ENCODE measurements at regions not wholly inside any gene's neighbourhood (a gene's known extent, or its start where the extent isn't known, plus 50 kb on each side); places are given as distances from the start of the nearest gene placed in this dataset.

- no peaks in the 10 kb centered on the region for H3K9me3 ChIP-seq (ENCODE audit: control insufficient read depth, insufficient read depth, low read length)
- no peaks in the 10 kb centered on the region for H3K79me2 ChIP-seq (ENCODE audit: control insufficient read depth, low read length)
- H3K36me3 ChIP-seq (ENCODE audit: control insufficient read depth, low read length): no peaks in the 10 kb centered on the region
- H3K27ac ChIP-seq (ENCODE audit: low read depth, low read length): no peak overlapping the region
- no peaks in the 10 kb centered on the region for H3K27me3 ChIP-seq (ENCODE audit: control insufficient read depth, low read length)
- no peak overlapping the region for H3K4me2 ChIP-seq (ENCODE audit: low read length)
- H3K4me1 ChIP-seq (ENCODE audit: control insufficient read depth, low read length): no peaks in the 10 kb centered on the region
- H4K20me1 ChIP-seq (ENCODE audit: control insufficient read depth, insufficient read depth, low read depth, low read length): no peaks in the 10 kb centered on the region
- no peak overlapping the region for H3K4me3 ChIP-seq (ENCODE audit: low read length)
- no peaks in the 10 kb centered on the region for H3F3A ChIP-seq (ENCODE audit: control insufficient read depth, insufficient read depth)
- no peaks in the 10 kb centered on the region for H3K9me2 ChIP-seq (replicated peaks; ENCODE audit: control insufficient read depth, low read length)
- TF ChIP-seq, protein P1, sequence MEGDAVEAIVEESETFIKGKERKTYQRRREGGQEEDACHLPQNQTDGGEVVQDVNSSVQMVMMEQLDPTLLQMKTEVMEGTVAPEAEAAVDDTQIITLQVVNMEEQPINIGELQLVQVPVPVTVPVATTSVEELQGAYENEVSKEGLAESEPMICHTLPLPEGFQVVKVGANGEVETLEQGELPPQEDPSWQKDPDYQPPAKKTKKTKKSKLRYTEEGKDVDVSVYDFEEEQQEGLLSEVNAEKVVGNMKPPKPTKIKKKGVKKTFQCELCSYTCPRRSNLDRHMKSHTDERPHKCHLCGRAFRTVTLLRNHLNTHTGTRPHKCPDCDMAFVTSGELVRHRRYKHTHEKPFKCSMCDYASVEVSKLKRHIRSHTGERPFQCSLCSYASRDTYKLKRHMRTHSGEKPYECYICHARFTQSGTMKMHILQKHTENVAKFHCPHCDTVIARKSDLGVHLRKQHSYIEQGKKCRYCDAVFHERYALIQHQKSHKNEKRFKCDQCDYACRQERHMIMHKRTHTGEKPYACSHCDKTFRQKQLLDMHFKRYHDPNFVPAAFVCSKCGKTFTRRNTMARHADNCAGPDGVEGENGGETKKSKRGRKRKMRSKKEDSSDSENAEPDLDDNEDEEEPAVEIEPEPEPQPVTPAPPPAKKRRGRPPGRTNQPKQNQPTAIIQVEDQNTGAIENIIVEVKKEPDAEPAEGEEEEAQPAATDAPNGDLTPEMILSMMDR (IDR thresholded peaks at IDR 0.05; ENCODE audit: low read depth, low read length, poor library complexity, severe bottlenecking): no peak
- TF ChIP-seq EZH2phosphoT487 (IDR thresholded peaks at IDR 0.05; ENCODE audit: borderline replicate concordance, low read length): no peak
These were observed 522.4 kb downstream of the HDGFL1 start for GRCh38 chr6:23091795-23092194.

GRCh38 chr6:23096876-23097275 lies 527.5 kb downstream of the HDGFL1 start:
- H3K4me3 ChIP-seq (ENCODE audit: low read length): no peak overlapping the region
- no peaks in the 10 kb centered on the region for H3K4me1 ChIP-seq (ENCODE audit: control insufficient read depth, low read length)
- H3F3A ChIP-seq (ENCODE audit: control insufficient read depth, insufficient read depth): no peaks in the 10 kb centered on the region
- no peaks in the 10 kb centered on the region for H4K20me1 ChIP-seq (ENCODE audit: control insufficient read depth, insufficient read depth, low read depth, low read length)
- TF ChIP-seq EZH2phosphoT487 (IDR thresholded peaks at IDR 0.05; ENCODE audit: borderline replicate concordance, low read length): no peak
- TF ChIP-seq, protein P1 (IDR thresholded peaks at IDR 0.05; ENCODE audit: low read depth, low read length, poor library complexity, severe bottlenecking): no peak
- no peaks in the 10 kb centered on the region for H3K9me3 ChIP-seq (ENCODE audit: control insufficient read depth, insufficient read depth, low read length)
- H3K36me3 ChIP-seq (ENCODE audit: control insufficient read depth, low read length): no peaks in the 10 kb centered on the region
- H3K27ac ChIP-seq (ENCODE audit: low read depth, low read length): no peak overlapping the region
- H3K9me2 ChIP-seq (replicated peaks; ENCODE audit: control insufficient read depth, low read length): no peaks in the 10 kb centered on the region
- no peak overlapping the region for H3K4me2 ChIP-seq (ENCODE audit: low read length)
- no peaks in the 10 kb centered on the region for H3K27me3 ChIP-seq (ENCODE audit: control insufficient read depth, low read length)
- H3K79me2 ChIP-seq (ENCODE audit: control insufficient read depth, low read length): no peaks in the 10 kb centered on the region

DNA sequence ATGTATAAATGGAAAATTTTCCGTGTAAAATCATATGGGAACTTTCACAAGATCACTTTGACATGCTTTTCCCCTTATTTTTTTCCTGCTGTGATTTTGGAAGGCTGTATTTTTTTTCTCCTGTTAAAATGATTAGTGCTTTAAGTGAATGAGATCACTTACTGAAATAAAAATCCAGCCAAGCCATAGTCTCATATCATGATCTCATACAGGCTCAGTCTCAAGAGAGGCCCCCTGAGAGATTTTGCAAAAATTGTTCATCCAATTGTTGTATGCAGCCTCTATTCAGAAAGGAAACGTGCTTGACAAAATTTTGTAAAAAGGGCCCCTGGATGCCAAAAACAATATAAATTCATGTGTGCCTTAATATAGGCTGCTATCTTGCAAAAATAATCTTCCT lies 528.2 kb downstream of the HDGFL1 start:
- H3K79me2 ChIP-seq (ENCODE audit: control insufficient read depth, low read length): no peaks in the 10 kb centered on the region
- H3K4me1 ChIP-seq (ENCODE audit: control insufficient read depth, low read length): no peaks in the 10 kb centered on the region
- no peak for TF ChIP-seq EZH2phosphoT487 (IDR thresholded peaks at IDR 0.05; ENCODE audit: borderline replicate concordance, low read length)
- TF ChIP-seq, protein P1 (IDR thresholded peaks at IDR 0.05; ENCODE audit: low read depth, low read length, poor library complexity, severe bottlenecking): no peak
- H3K27me3 ChIP-seq (ENCODE audit: control insufficient read depth, low read length): no peaks in the 10 kb centered on the region
- H3K36me3 ChIP-seq (ENCODE audit: control insufficient read depth, low read length): no peaks in the 10 kb centered on the region
- no peak overlapping the region for H3K4me3 ChIP-seq (ENCODE audit: low read length)
- H3F3A ChIP-seq (ENCODE audit: control insufficient read depth, insufficient read depth): no peaks in the 10 kb centered on the region
- no peaks in the 10 kb centered on the region for H3K9me3 ChIP-seq (ENCODE audit: control insufficient read depth, insufficient read depth, low read length)
- H3K27ac ChIP-seq (ENCODE audit: low read depth, low read length): no peak overlapping the region
- H4K20me1 ChIP-seq (ENCODE audit: control insufficient read depth, insufficient read depth, low read depth, low read length): no peaks in the 10 kb centered on the region
- no peak overlapping the region for H3K4me2 ChIP-seq (ENCODE audit: low read length)
- no peaks in the 10 kb centered on the region for H3K9me2 ChIP-seq (replicated peaks; ENCODE audit: control insufficient read depth, low read length)

DNA sequence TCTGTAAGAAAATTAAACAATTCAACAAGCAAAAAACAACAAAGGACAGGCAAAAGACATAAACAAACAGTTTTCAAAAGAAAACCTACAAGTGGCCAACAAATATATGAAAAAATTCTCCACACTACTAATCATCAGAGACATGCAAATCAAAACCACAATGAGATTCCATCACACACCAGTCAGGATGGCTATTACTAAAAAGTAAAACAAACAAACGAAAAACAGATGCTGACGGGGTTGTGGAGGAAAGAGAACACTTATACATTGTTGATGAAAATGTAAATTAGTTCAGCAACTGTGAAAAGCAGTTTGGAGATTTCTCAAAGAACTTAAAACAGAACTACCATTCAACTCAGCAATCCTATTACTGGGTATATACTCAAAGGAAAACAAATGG lies 537.6 kb downstream of the HDGFL1 start:
- Histone ChIP-seq H3K4me2 (ENCODE audit: low read length) (no peak overlapping the region), H3K4me1 (ENCODE audit: control insufficient read depth, low read length) (no peaks in the 10 kb centered on the region), H4K20me1 (ENCODE audit: control insufficient read depth, insufficient read depth, low read depth, low read length) (no peaks in the 10 kb centered on the region), H3K9me3 (ENCODE audit: control insufficient read depth, insufficient read depth, low read length) (no peaks in the 10 kb centered on the region), H3K79me2 (ENCODE audit: control insufficient read depth, low read length) (no peaks in the 10 kb centered on the region), H3K9me2 (replicated peaks; ENCODE audit: control insufficient read depth, low read length) (no peaks in the 10 kb centered on the region), H3K27me3 (ENCODE audit: control insufficient read depth, low read length) (no peaks in the 10 kb centered on the region), H3K4me3 (ENCODE audit: low read length) (no peak overlapping the region), H3K27ac (ENCODE audit: low read depth, low read length) (no peak overlapping the region), H3K36me3 (ENCODE audit: control insufficient read depth, low read length) (no peaks in the 10 kb centered on the region), H3F3A (ENCODE audit: control insufficient read depth, insufficient read depth) (no peaks in the 10 kb centered on the region)
- no peak for TF ChIP-seq EZH2phosphoT487 (IDR thresholded peaks at IDR 0.05; ENCODE audit: borderline replicate concordance, low read length)
- TF ChIP-seq, protein P1 (IDR thresholded peaks at IDR 0.05; ENCODE audit: low read depth, low read length, poor library complexity, severe bottlenecking): no peak

All from DOHH2 (cell line).